Stimulated activated CD8-positive, alpha-beta memory T cell treated with anti-CD3 and anti-CD28 coated beads, Interleukin-15, amount 100 ng/mL, for 48 hours (primary cell): ENCODE measurements at regions not wholly inside any gene's neighbourhood (a gene's known extent, or its start where the extent isn't known, plus 50 kb on each side); places are given as distances from the start of the nearest gene placed in this dataset.
"Not testable (repeated sequence)": the region's sequence is repeated elsewhere in the genome, so short reads cannot be mapped to it uniquely, and the experiment has no call there.

Experiments
- DNase-seq, 2 donors: peaks; one replicate each; pipeline ENCODE4 v3.0.0-alpha.2; 2020; ENCODE audit warnings: low read depth in 2 of 2

GRCh38 chr1:61028136-61028535, 54.2 kb upstream of the NFIA start:
- no peak for DNase-seq

GRCh38 chr1:61018068-61018467, 64.3 kb upstream of the NFIA start:
- not testable (repeated sequence) for DNase-seq

- no peak for DNase-seq
Measured at GRCh38 chr1:61017651-61018050, 64.7 kb upstream of the NFIA start.

GRCh38 chr1:61013946-61014667, 68.3 kb upstream of the NFIA start:
- DNase-seq = no peak

- DNase-seq = no peak
Measured at GRCh38 chr1:61013189-61013945, 69.0 kb upstream of the NFIA start.

GRCh38 chr1:61012341-61012761, 70.0 kb upstream of the NFIA start:
- no peak for DNase-seq

GRCh38 chr1:61011561-61012263, 70.6 kb upstream of the NFIA start:
- no peak for DNase-seq

GRCh38 chr1:61007534-61008364, 74.6 kb upstream of the NFIA start:
- DNase-seq = no peak

- DNase-seq = no peak
Measured at GRCh38 chr1:61005614-61006580, 76.5 kb upstream of the NFIA start.

GRCh38 chr1:61004262-61005003, 77.9 kb upstream of the NFIA start:
- DNase-seq = no peak

- DNase-seq = no peak
Measured at GRCh38 chr1:61000327-61000726, 82.0 kb upstream of the NFIA start.

- DNase-seq = no peak
Measured at GRCh38 chr1:60998786-60999185, 83.6 kb upstream of the NFIA start.

- no peak for DNase-seq
Measured at GRCh38 chr1:60994828-60995492, 87.4 kb upstream of the NFIA start.

- no peak for DNase-seq
Measured at GRCh38 chr1:60994369-60994768, 88.0 kb upstream of the NFIA start.

- no peak for DNase-seq
Measured at GRCh38 chr1:60992165-60992564, 90.2 kb upstream of the NFIA start.

- no peak for DNase-seq
Measured at GRCh38 chr1:60990714-60991090, 91.7 kb upstream of the NFIA start.

- DNase-seq = no peak
Measured at GRCh38 chr1:60989749-60990713, 92.3 kb upstream of the NFIA start.

- no peak for DNase-seq
Measured at GRCh38 chr1:60988891-60989290, 93.5 kb upstream of the NFIA start.
